ENCODE measurements at regions not wholly inside any gene's neighbourhood (a gene's known extent, or its start where the extent isn't known, plus 50 kb on each side); places are given as distances from the start of the nearest gene placed in this dataset.

GRCh38 chr10:29694121-29694520, 59.4 kb upstream of the SVIL start:
- TF ChIP-seq CTCF (IDR thresholded peaks at IDR 0.05) (no peak), POLR2AphosphoS5 (IDR thresholded peaks at IDR 0.05; ENCODE audit: low read depth, low read length) (no peak), RAD21 (IDR thresholded peaks at IDR 0.05; ENCODE audit: low read length) (no peak), FOXM1 (IDR thresholded peaks at IDR 0.05; ENCODE audit: low read depth) (no peak), TCF12 (IDR thresholded peaks at IDR 0.05) (no peak), RCOR1 (IDR thresholded peaks at IDR 0.05; ENCODE audit: low read length) (no peak), ZBTB33 (IDR thresholded peaks at IDR 0.05; ENCODE audit: borderline replicate concordance, low read depth) (no peak), MAX (IDR thresholded peaks at IDR 0.05; ENCODE audit: low read depth) (no peak), IRF3 (IDR thresholded peaks at IDR 0.05; ENCODE audit: low read depth, low read length) (no peak), EZH2phosphoT487 (IDR thresholded peaks at IDR 0.05; ENCODE audit: borderline replicate concordance, low read depth) (no peak), CHD2 (IDR thresholded peaks at IDR 0.05; ENCODE audit: low read length, partially characterized antibody) (no peak), RFX5 (IDR thresholded peaks at IDR 0.05; ENCODE audit: low read length) (no peak)

All from SK-N-SH (cell line).